Loucy (cell line): ENCODE measurements at regions not wholly inside any gene's neighbourhood (a gene's known extent, or its start where the extent isn't known, plus 50 kb on each side); places are given as distances from the start of the nearest gene placed in this dataset.

ENCODE experiments used
- H2AFZ ChIP-seq: fragments of 200-600 bp; sonication (generic); 2 replicates; pipeline ENCODE4 v1.6.0; 2016; ENCODE audit warnings: antibody characterized with exemption, mild to moderate bottlenecking, low read length, moderate library complexity
- H3F3A ChIP-seq: fragments of 200-600 bp; 2 replicates; pipeline ENCODE4 v1.6.0; 2016; ENCODE audit warnings: antibody characterized with exemption, low read depth, mild to moderate bottlenecking
- H3K27me3 ChIP-seq: fragments of 200-600 bp; sonication (generic); 2 replicates; pipeline ENCODE4 v1.6.1; 2014; ENCODE audit warnings: low read length, mild to moderate bottlenecking; ENCODE audit not compliant: insufficient read depth, poor library complexity, severe bottlenecking
- H3K36me3 ChIP-seq: fragments of 200-600 bp; sonication (generic); 2 replicates; pipeline ENCODE4 v1.6.1; 2016; ENCODE audit warnings: low read length; ENCODE audit not compliant: insufficient read depth
- H3K4me1 ChIP-seq: fragments of 200-600 bp; sonication (generic); 2 replicates; pipeline ENCODE4 v1.5.1; 2014; ENCODE audit warnings: low read length, mild to moderate bottlenecking; ENCODE audit not compliant: insufficient read depth, poor library complexity, severe bottlenecking
- H3K4me2 ChIP-seq: fragments of 200-600 bp; sonication (generic); 2 replicates; pipeline ENCODE4 v1.6.0; 2014; ENCODE audit warnings: antibody characterized with exemption, low read length, low read depth, mild to moderate bottlenecking; ENCODE audit not compliant: poor library complexity, severe bottlenecking
- H3K4me3 ChIP-seq: fragments of 200-600 bp; sonication (generic); 2 replicates; pipeline ENCODE4 v1.5.1; 2014; ENCODE audit warnings: low read length, mild to moderate bottlenecking, mixed read lengths; ENCODE audit not compliant: poor library complexity, severe bottlenecking
- H3K79me2 ChIP-seq: fragments of 200-600 bp; sonication (generic); 2 replicates; pipeline ENCODE4 v1.6.1; 2014; ENCODE audit warnings: low read length; ENCODE audit not compliant: insufficient read depth
- H3K9ac ChIP-seq: fragments of 200-600 bp; sonication (generic); 2 replicates; pipeline ENCODE4 v1.6.0; 2014; ENCODE audit warnings: mild to moderate bottlenecking, low read depth, low read length, moderate library complexity; ENCODE audit not compliant: poor library complexity, severe bottlenecking
- H3K9me2 ChIP-seq: fragments of 200-600 bp; sonication (generic); replicated peaks from 2 replicates; pipeline ENCODE4 v1.6.1; 2016; ENCODE audit warnings: low read depth, low read length, mixed read lengths
- H3K9me3 ChIP-seq: fragments of 200-600 bp; sonication (generic); 2 replicates; pipeline ENCODE4 v1.6.1; 2014; ENCODE audit warnings: mild to moderate bottlenecking, antibody characterized with exemption, low read length, low read depth; ENCODE audit not compliant: insufficient read depth
- H4K20me1 ChIP-seq: fragments of 200-600 bp; sonication (generic); 2 replicates; pipeline ENCODE4 v1.6.0; 2014; ENCODE audit warnings: antibody characterized with exemption, low read length, mild to moderate bottlenecking; ENCODE audit not compliant: insufficient read depth, poor library complexity, severe bottlenecking
- EZH2phosphoT487 ChIP-seq: fragments of 200-600 bp; IDR thresholded peaks from 2 replicates; pipeline ENCODE4 v1.6.1; 2018; ENCODE audit warnings: antibody characterized with exemption, mild to moderate bottlenecking, moderate library complexity, borderline replicate concordance
- TF ChIP-seq, protein P1 (sequence below): fragments of 200-600 bp; sonication (generic); conservative IDR thresholded peaks from 2 replicates; pipeline ENCODE4 v1.5.1; 2014; ENCODE audit warnings: mild to moderate bottlenecking, antibody characterized with exemption, low read length

DNA sequence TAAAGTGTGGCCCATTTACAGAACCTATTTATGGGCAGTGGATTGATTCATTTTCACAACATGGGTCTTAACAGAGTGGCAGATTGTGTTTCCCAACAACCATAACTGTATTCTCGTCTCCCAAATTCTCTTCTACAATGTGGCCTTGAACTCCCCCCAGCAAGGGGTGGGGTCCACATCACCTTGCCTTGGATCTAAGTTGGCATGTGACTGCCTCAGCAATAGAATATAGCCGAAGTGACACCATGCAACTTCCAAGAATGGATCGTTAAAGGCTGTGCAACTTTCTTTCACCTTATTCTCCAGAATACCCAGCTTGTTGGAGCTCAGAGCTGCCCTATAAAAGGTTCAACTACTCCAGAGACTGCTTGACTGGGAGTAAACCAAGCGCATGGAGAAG lies 72.0 kb upstream of the CDH5 start:
- TF ChIP-seq EZH2phosphoT487, result no peak
- TF ChIP-seq, protein P1, sequence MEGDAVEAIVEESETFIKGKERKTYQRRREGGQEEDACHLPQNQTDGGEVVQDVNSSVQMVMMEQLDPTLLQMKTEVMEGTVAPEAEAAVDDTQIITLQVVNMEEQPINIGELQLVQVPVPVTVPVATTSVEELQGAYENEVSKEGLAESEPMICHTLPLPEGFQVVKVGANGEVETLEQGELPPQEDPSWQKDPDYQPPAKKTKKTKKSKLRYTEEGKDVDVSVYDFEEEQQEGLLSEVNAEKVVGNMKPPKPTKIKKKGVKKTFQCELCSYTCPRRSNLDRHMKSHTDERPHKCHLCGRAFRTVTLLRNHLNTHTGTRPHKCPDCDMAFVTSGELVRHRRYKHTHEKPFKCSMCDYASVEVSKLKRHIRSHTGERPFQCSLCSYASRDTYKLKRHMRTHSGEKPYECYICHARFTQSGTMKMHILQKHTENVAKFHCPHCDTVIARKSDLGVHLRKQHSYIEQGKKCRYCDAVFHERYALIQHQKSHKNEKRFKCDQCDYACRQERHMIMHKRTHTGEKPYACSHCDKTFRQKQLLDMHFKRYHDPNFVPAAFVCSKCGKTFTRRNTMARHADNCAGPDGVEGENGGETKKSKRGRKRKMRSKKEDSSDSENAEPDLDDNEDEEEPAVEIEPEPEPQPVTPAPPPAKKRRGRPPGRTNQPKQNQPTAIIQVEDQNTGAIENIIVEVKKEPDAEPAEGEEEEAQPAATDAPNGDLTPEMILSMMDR, result no peak
- Histone ChIP-seq H3K27me3 (no peaks in the 10 kb centered on the region), H3K4me2 (no peak overlapping the region), H3K9me2 (no peaks in the 10 kb centered on the region), H3K9ac (no peak overlapping the region), H3K36me3 (no peaks in the 10 kb centered on the region), H4K20me1 (no peaks in the 10 kb centered on the region), H3K4me1 (peaks cover 6% of the 10 kb centered on the region), H2AFZ (no peak overlapping the region), H3K4me3 (no peak overlapping the region), H3K9me3 (no peaks in the 10 kb centered on the region), H3K79me2 (no peaks in the 10 kb centered on the region), H3F3A (no peaks in the 10 kb centered on the region)

DNA sequence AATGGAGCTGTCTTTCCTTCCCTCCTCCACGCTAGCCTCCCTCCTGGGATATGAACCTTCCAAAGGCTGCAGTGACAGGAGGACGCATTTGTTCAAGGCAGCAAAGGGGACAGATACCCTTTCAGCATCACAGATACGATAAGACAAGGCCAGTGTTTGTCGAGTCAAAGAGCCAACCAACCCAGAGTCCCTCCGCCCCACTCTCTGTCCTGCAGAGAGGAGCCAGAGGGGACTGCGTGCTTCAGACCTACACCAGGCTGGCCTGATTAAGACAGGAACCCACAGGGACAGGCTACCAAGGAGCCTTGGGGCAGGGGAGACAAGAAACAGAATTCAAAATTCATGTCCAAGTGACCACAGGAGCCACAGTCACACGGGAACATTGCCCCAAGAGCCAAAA lies 72.6 kb upstream of the CDH5 start:
- Histone ChIP-seq H3K4me2 (no peak overlapping the region), H3K27me3 (no peaks in the 10 kb centered on the region), H4K20me1 (no peaks in the 10 kb centered on the region), H3K4me3 (no peak overlapping the region), H3K4me1 (peaks cover under 1% of the 10 kb centered on the region), H3K9me2 (no peaks in the 10 kb centered on the region), H3K9ac (no peak overlapping the region), H2AFZ (no peak overlapping the region), H3F3A (no peaks in the 10 kb centered on the region), H3K9me3 (no peaks in the 10 kb centered on the region), H3K36me3 (no peaks in the 10 kb centered on the region), H3K79me2 (no peaks in the 10 kb centered on the region)
- no peak for TF ChIP-seq EZH2phosphoT487
- TF ChIP-seq, protein P1, result no peak

DNA sequence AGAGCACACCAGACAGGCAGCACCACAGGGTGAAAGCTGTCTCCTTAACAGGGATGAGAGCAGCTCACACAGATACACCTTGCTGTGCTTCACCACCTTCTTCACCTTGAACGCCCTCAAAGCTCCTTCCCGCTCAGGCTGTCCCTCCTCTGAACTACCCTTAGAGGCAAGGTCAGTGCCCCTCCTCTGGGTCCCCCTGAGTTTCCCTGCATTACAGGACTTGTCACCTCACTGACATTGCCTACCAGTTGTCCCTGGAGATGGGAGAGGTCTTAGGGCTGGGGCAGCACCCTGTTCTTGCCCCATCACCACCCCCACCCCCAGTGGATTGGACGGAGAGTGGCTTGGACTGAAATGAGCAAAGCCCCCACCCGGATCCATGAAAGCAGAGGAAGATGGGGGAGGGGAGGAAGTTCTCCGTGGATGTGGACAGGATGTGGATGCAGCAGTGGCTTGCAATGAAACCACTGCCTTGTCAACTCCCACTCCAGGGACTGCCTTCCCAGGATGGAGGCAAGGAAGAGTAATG lies 73.2 kb upstream of the CDH5 start:
- Histone ChIP-seq H3K4me2 (no peak overlapping the region), H3K27me3 (no peaks in the 10 kb centered on the region), H3K4me1 (no peaks in the 10 kb centered on the region), H3F3A (no peaks in the 10 kb centered on the region), H3K9me2 (no peaks in the 10 kb centered on the region), H3K9me3 (no peaks in the 10 kb centered on the region), H2AFZ (no peak overlapping the region), H3K79me2 (no peaks in the 10 kb centered on the region), H3K9ac (no peak overlapping the region), H3K36me3 (no peaks in the 10 kb centered on the region), H4K20me1 (no peaks in the 10 kb centered on the region), H3K4me3 (no peak overlapping the region)
- TF ChIP-seq EZH2phosphoT487, result no peak
- TF ChIP-seq, protein P1, result no peak
